ENCODE measurements at regions not wholly inside any gene's neighbourhood (a gene's known extent, or its start where the extent isn't known, plus 50 kb on each side); places are given as distances from the start of the nearest gene placed in this dataset.
A peak's percentile ranks its signal among the peaks of the same experiment; 100 is the strongest.
"Not testable (repeated sequence)": the region's sequence is repeated elsewhere in the genome, so short reads cannot be mapped to it uniquely, and the experiment has no call there.

GRCh38 chr3:66816090-66816761 lies 181.9 kb upstream of the KBTBD8 start:
- peak; percentile 67 for DNase-seq

- DNase-seq, result no peak
Observed at GRCh38 chr3:66817951-66818557, 180.1 kb upstream of the KBTBD8 start.

DNA sequence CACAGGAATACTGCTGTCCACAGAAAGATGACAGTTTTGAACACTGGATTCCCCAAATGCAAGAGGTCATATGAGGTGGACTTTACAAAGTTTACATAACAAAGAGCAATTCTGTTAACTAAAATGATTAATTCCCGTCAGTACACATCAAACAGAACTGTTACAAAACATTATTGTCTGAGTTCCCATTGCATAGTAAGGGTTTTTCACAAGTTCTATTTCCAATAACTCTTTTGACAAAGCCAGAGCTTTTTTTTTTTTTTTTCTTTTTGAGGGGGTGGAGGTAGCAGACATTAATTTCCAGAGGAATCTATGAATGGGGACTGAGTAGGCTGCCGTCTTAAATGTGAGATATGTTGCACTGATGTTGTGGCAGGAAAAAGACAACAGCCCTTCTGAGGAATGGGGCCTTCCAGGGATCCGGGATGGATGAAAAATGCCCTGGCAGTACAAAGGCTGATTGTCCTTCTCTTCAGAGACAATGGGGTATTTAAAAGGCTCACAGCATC lies 178.1 kb upstream of the KBTBD8 start:
- DNase-seq, result no peak

- peak; percentile 9 for DNase-seq
Observed at GRCh38 chr3:66822186-66823008, 175.7 kb upstream of the KBTBD8 start.

DNA sequence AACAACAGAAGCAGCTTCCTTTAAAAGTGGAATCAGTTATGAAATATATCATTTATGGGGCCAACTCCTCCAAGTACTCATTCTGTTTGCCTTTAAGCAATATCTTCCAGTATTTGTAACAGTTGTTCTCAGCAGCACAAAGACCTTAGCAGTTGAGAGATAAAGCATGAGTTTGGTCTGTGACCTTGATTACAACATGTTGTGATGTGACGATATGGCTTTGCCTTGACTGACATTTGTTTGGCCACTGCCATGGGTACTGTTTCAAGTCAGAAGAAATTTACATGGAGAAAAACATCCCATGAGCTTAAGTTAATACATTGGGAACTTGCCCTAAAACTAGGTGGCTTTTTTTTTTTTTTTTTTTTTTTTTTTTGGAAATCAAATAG lies 175.1 kb upstream of the KBTBD8 start:
- no peak for DNase-seq

DNA sequence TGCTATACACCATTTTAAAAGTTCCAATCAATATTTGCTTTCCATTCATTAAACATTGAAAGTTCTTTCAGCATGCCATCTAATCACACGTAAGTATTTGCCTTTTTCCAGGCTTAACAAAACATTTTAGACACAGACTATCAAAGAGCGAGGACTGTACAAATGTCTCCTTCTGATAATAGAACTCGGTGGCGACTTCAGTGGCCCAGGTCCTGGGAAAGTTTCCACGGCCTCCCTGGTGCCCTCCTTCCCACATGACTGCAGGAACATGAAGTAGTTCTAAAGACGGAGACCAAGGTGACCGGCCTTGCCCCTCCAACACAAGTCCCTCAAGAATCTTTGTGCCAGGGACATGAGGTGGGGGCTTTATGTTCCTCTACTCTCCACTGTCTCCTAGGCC lies 174.6 kb upstream of the KBTBD8 start:
- no peak for DNase-seq

DNA sequence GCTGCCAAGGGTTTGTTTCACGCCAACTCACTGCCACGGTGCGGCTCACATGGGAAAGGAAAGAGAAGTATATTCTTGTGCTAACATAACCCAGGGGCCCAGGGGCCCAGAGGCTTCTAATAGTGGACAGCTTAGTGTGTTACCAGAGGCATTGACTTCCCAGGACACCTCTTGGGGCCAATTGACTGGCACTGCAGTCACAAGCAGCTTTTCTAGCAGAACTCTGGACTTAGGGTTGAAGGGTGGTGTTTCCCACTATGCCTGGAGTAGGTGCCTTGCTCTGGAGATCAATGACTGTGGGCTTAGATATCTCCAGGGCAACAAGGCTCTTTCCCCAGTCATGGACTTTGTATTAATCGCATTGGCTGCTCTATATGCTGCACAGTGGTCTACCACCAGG lies 172.7 kb upstream of the KBTBD8 start:
- no peak for DNase-seq

GRCh38 chr3:66827726-66828125 lies 170.4 kb upstream of the KBTBD8 start:
- DNase-seq, result no peak

- no peak for DNase-seq
Observed at GRCh38 chr3:66828303-66828702, 169.8 kb upstream of the KBTBD8 start.

GRCh38 chr3:66830301-66830700 lies 167.8 kb upstream of the KBTBD8 start:
- no peak for DNase-seq

- no peak for DNase-seq
Observed at GRCh38 chr3:66831931-66832330, 166.2 kb upstream of the KBTBD8 start.

DNA sequence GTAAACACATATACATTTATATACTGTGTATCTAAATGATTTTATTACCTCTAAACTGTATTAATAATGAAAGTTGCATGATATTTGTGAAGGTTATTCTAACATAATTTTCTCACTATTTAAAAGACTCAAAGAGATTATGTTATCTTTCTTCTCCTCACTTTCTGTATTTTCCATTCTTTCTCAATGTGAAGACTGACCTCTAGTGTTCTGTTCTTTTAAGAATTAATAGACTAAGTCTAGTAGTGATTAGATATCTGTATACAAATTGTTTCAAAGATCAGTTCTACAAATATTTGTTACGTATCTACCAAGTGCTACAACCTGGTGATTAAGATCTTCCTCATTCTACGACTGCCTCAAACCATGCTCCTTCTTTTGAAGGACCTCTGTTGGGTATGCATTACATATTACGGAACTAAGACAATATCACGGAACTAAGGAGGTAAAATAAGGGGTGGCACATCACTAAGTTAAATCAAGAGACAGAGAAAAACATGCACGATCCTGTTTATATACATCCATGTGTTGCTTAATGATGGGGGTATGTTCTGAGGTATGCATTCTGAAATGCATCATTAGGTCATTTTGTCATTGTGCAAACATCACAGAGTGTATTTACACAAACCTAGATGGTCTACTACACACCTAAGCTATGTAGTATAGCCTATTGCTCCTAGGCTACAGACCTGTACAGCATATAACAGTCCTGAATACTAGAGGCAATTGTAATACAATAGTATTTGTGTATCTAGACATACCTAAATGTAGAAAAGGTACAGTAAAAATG lies 161.5 kb upstream of the KBTBD8 start:
- DNase-seq, result no peak

GRCh38 chr3:66838704-66839103 lies 159.4 kb upstream of the KBTBD8 start:
- DNase-seq, result no peak

DNA sequence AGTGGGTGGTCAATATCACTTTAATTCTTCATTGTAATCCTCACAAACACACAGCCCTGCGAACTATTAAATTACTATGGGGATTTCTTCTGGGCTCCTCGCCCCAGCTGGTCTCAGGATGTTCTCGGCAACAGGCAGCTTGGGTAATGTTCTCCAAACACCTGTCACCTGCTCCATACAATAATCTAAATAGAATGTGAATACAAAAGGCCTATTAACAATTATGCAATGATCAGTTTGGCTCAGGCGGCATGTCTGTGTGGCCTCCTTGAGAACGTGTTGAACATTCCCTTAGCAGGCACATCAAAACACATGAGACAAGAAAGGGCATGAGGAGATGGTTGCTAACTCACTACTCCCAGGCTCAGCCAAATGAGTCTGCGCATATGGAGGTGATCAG lies 158.6 kb upstream of the KBTBD8 start:
- no peak for DNase-seq

DNA sequence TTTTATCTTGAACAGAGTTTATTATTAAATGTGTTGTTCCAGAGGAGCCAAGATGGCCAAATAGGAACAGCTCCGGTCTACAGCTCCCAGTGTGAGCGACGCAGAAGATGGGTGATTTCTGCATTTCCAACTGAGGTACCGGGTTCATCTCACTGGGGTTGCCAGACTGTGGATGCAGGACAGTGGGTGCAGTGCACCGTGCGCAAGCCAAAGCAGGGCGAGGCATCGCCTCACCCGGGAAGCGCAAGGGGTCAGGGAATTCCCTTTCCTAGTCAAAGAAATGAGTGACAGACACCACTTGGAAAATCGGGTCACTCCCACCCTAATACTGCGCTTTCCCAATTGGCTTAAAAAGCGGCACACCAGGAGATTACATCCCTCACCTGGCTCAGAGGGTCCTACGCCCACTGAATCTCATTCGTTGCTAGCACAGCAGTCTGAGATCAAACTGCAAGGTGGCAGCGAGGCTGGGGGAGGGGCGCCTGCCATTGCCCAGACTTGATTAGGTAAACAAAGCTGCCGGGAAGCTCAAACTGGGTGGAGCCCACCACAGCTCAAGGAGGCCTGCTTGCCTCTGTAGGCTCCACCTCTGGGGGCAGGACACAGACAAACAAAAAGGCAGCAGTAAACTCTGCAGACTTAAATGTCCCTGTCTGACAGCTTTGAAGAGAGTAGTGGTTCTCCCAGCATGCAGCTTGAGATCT lies 155.2 kb upstream of the KBTBD8 start:
- not testable (repeated sequence) for DNase-seq

GRCh38 chr3:66851894-66852613 lies 146.1 kb upstream of the KBTBD8 start:
- DNase-seq, result no peak

DNA sequence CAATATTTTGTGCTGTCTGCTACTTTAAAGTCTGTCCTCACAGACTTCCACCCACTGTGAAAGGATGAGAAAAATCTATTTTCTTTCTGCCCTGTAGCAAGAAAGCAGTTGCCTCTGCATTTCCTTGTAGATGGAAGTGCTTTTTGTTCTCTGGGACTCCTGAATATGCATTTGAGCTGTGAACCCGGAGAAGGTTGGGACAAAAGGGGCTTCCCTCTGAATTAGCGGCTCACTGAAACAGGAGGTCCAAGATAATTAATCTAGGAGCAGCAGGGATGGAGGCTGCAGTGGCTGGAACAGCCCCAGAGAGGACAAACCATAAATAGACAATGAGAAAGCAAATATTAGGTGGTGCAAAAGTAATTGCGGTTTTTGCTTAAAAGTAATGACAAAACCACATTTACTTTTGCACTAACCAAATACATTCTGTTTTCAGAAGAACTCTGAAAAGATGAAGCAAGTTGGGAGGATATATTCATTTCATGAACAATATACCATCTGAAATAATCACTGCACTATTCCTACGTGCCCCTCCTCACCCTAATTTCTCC lies 143.4 kb upstream of the KBTBD8 start:
- DNase-seq, result no peak

DNA sequence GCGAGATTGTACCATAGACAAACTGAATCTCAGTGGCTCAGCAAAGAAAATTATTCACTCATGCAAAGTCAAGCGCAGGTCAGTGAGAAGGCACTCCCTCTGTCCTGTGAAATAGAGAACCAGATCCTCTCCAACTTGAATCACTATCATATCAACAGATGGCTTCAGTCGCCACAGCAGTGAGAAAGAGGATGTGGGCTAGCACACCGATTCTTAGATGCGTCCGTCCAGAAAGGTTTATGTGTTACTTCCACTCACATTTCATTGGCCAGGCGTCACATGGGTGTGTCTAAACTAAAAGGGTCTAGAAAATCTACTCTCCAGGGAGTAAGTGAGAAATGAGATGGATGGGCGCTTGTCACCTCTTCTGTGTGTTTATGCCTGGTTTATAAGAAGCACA lies 141.6 kb upstream of the KBTBD8 start:
- DNase-seq, result no peak

GRCh38 chr3:66858656-66859381 lies 139.3 kb upstream of the KBTBD8 start:
- no peak for DNase-seq

GRCh38 chr3:66860771-66861170 lies 137.3 kb upstream of the KBTBD8 start:
- no peak for DNase-seq
